Upper lobe of left lung (tissue), 4 donors: ENCODE measurements at regions not wholly inside any gene's neighbourhood (a gene's known extent, or its start where the extent isn't known, plus 50 kb on each side); places are given as distances from the start of the nearest gene placed in this dataset.

Experiments used
- CTCF ChIP-seq, 6 experiments: fragments of 450-650 bp in 4 of 6; fragments of 200-600 bp in 2 of 6; sonication (generic) in 2 of 6; IDR thresholded peaks; one replicate each; pipeline ENCODE4 v1.5.1; 2016 to 2019; ENCODE audit warnings: antibody characterized with exemption in 6 of 6
- POLR2AphosphoS5 ChIP-seq, 2 donors: sonication (generic); formaldehyde crosslinking; IDR thresholded peaks; one replicate each; pipeline ENCODE4 v1.5.1; 2017; ENCODE audit warnings: antibody characterized with exemption in 2 of 2

GRCh38 chr4:113847710-113848109 lies 86.2 kb upstream of the CAMK2D start:
- TF ChIP-seq CTCF (IDR thresholded peaks at IDR 0.05), result no peak
- no peak for TF ChIP-seq POLR2AphosphoS5 (IDR thresholded peaks at IDR 0.05)
